ENCODE measurements at regions not wholly inside any gene's neighbourhood (a gene's known extent, or its start where the extent isn't known, plus 50 kb on each side); places are given as distances from the start of the nearest gene placed in this dataset.

DNA sequence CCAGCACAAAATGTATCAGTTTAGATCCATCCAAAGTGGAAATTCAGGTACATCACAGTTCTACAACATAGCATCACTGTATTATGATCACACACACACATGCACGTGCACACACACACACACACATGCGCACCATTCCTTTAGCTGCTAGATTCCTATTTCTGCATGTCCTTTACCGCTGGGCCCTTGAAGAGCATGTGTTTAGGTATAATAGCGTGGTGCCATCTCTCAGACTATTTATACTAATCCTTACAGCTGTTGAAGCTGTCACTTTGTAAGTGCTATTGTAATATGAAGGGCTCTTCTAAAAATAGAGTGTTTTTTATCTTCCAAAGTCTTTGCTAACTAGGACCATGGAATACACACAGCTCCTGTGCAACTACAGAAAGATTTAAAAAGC lies 308.8 kb upstream of the TRPC7 start:
- no peak overlapping the region for H3K4me3 Mint-ChIP-seq
- Histone ChIP-seq H2AFZ (replicated peaks) (no peak overlapping the region), H3K27me3 (no peaks in the 10 kb centered on the region), H3F3A (ENCODE audit: low read depth) (no peaks in the 10 kb centered on the region), H3K4me1 (no peaks in the 10 kb centered on the region), H4K20me1 (ENCODE audit: low read depth) (no peaks in the 10 kb centered on the region), H3K36me3 (no peaks in the 10 kb centered on the region), H3K79me2 (ENCODE audit: low read depth) (no peaks in the 10 kb centered on the region), H3K4me2 (no peak overlapping the region), H3K9ac (no peak overlapping the region), H3K9me3 (ENCODE audit: low read depth) (no peaks in the 10 kb centered on the region), H3K27ac (no peak overlapping the region), H3K4me3 (no peak overlapping the region)
- H3K9me3 Mint-ChIP-seq: peaks cover 6% of the 10 kb centered on the region
- TF ChIP-seq, protein P1, sequence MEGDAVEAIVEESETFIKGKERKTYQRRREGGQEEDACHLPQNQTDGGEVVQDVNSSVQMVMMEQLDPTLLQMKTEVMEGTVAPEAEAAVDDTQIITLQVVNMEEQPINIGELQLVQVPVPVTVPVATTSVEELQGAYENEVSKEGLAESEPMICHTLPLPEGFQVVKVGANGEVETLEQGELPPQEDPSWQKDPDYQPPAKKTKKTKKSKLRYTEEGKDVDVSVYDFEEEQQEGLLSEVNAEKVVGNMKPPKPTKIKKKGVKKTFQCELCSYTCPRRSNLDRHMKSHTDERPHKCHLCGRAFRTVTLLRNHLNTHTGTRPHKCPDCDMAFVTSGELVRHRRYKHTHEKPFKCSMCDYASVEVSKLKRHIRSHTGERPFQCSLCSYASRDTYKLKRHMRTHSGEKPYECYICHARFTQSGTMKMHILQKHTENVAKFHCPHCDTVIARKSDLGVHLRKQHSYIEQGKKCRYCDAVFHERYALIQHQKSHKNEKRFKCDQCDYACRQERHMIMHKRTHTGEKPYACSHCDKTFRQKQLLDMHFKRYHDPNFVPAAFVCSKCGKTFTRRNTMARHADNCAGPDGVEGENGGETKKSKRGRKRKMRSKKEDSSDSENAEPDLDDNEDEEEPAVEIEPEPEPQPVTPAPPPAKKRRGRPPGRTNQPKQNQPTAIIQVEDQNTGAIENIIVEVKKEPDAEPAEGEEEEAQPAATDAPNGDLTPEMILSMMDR (IDR thresholded peaks at IDR 0.05): no peak
- TF ChIP-seq EZH2 (IDR thresholded peaks at IDR 0.05) (no peak), EZH2phosphoT487 (IDR thresholded peaks at IDR 0.05) (no peak)
- H3K27me3 Mint-ChIP-seq (ENCODE audit: insufficient read depth, low read depth): no peaks in the 10 kb centered on the region
- H3K27ac Mint-ChIP-seq: no peak overlapping the region
- H3K36me3 Mint-ChIP-seq: no peaks in the 10 kb centered on the region
- no peak for DNase-seq (ENCODE audit: low spot score)
- peaks cover 3% of the 10 kb centered on the region for H3K4me1 Mint-ChIP-seq

DNA sequence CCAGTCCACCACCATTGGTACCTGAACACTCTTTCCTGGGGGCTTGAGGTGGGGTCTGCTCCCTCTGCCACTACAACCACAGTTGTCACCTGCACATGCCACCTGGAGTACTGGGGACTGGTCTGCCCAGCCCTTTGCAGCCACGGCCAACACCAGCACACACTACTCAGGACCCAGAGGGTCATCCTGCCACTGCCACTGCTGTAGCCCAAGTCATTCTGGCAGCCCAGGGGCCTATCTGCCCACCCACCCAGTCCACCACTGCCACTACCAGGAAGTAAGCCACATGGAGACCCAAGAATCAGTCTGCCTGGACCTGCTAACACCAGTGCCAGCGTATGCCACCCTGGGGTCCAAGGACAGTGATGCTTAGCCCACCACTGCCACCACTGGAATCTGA lies 302.4 kb upstream of the TRPC7 start:
- no peak overlapping the region for H3K4me3 ChIP-seq

DNA sequence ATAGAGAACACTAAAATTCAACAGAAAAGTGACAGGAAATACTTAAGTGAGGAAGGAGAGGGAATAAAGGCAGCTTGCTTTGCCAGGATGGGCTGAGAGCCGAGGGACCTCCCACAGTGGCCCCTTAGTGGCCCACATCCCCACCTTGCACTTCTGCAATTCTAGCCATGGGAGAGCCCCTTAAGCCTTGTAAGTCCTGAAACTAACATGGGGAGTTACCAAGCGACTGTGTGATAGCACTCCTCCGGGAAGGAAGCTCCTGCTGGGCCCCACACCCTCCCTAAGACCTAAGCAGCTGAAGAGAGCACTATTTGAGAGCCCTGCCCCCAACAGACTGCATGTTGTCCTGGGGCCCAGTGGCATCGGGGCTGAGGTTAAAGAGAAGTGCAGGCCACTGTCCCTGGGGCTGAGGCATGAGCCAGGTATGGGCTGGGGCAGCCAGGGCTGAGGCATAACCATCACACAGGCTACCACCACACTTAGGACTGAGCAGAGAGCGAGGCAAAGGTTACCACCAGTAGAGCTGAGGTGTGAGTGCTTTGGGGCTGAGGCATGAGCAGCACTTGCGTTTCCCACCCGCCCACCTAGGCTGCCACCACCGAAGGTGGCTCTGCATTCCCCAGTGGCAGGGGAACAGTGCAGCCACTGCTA lies 301.8 kb upstream of the TRPC7 start:
- no peaks in the 10 kb centered on the region for H3K36me3 Mint-ChIP-seq
- H3K36me3 ChIP-seq: no peaks in the 10 kb centered on the region
- no peaks in the 10 kb centered on the region for H3F3A ChIP-seq (ENCODE audit: low read depth)
- H3K27me3 Mint-ChIP-seq (ENCODE audit: insufficient read depth, low read depth): no peaks in the 10 kb centered on the region
- no peak overlapping the region for H3K4me3 Mint-ChIP-seq
- H3K4me1 Mint-ChIP-seq: peaks cover 6% of the 10 kb centered on the region
- H4K20me1 ChIP-seq (ENCODE audit: low read depth): no peaks in the 10 kb centered on the region
- peaks cover 6% of the 10 kb centered on the region for H3K9me3 Mint-ChIP-seq
- no peak overlapping the region for H3K27ac ChIP-seq
- H3K9me3 ChIP-seq (ENCODE audit: low read depth): no peaks in the 10 kb centered on the region
- TF ChIP-seq EZH2phosphoT487 (IDR thresholded peaks at IDR 0.05) (no peak), EZH2 (IDR thresholded peaks at IDR 0.05) (no peak)
- TF ChIP-seq, protein P1 (IDR thresholded peaks at IDR 0.05): no peak
- H2AFZ ChIP-seq (replicated peaks): no peak overlapping the region
- H3K9ac ChIP-seq: no peak overlapping the region
- no peaks in the 10 kb centered on the region for H3K27me3 ChIP-seq
- DNase-seq (ENCODE audit: low spot score): no peak
- no peak overlapping the region for H3K4me3 ChIP-seq
- no peaks in the 10 kb centered on the region for H3K79me2 ChIP-seq (ENCODE audit: low read depth)
- H3K27ac Mint-ChIP-seq: no peak overlapping the region
- no peak overlapping the region for H3K4me2 ChIP-seq
- no peaks in the 10 kb centered on the region for H3K4me1 ChIP-seq

More for the DNA sequence above, 302.4 kb upstream of the TRPC7 start:
- Histone ChIP-seq H3K36me3 (no peaks in the 10 kb centered on the region), H2AFZ (replicated peaks) (no peak overlapping the region), H3K9me3 (ENCODE audit: low read depth) (no peaks in the 10 kb centered on the region), H3K27me3 (no peaks in the 10 kb centered on the region), H3K27ac (no peak overlapping the region), H3K4me2 (no peak overlapping the region), H3K4me1 (no peaks in the 10 kb centered on the region), H4K20me1 (ENCODE audit: low read depth) (no peaks in the 10 kb centered on the region), H3K79me2 (ENCODE audit: low read depth) (no peaks in the 10 kb centered on the region), H3F3A (ENCODE audit: low read depth) (no peaks in the 10 kb centered on the region), H3K9ac (no peak overlapping the region)
- no peak for DNase-seq (ENCODE audit: low spot score)
- H3K4me1 Mint-ChIP-seq: peaks cover 6% of the 10 kb centered on the region
- peaks cover 6% of the 10 kb centered on the region for H3K9me3 Mint-ChIP-seq
- H3K27me3 Mint-ChIP-seq (ENCODE audit: insufficient read depth, low read depth): no peaks in the 10 kb centered on the region
- no peak overlapping the region for H3K4me3 Mint-ChIP-seq
- H3K27ac Mint-ChIP-seq: no peak overlapping the region
- TF ChIP-seq, protein P1 (IDR thresholded peaks at IDR 0.05): no peak
- TF ChIP-seq EZH2phosphoT487 (IDR thresholded peaks at IDR 0.05) (no peak), EZH2 (IDR thresholded peaks at IDR 0.05) (no peak)
- H3K36me3 Mint-ChIP-seq: no peaks in the 10 kb centered on the region

Data from neural progenitor cell (in vitro differentiated cells).